GM18505 (cell line): ENCODE measurements at regions not wholly inside any gene's neighbourhood (a gene's known extent, or its start where the extent isn't known, plus 50 kb on each side); places are given as distances from the start of the nearest gene placed in this dataset.
"Not testable (repeated sequence)": the region's sequence is repeated elsewhere in the genome, so short reads cannot be mapped to it uniquely, and the experiment has no call there.

Experiments used
- ATAC-seq: cut with Tn5 transposase; IDR thresholded peaks from one replicate; pipeline ENCODE4 v1.9.1; 2021; ENCODE audit not compliant: unreplicated experiment
- POLR2A ChIP-seq: IDR thresholded peaks from 4 replicates; pipeline ENCODE4 v1.6.1; 2011; ENCODE audit warnings: borderline replicate concordance; ENCODE audit not compliant: insufficient read depth, insufficient read length; ENCODE audit errors: extremely low read depth

DNA sequence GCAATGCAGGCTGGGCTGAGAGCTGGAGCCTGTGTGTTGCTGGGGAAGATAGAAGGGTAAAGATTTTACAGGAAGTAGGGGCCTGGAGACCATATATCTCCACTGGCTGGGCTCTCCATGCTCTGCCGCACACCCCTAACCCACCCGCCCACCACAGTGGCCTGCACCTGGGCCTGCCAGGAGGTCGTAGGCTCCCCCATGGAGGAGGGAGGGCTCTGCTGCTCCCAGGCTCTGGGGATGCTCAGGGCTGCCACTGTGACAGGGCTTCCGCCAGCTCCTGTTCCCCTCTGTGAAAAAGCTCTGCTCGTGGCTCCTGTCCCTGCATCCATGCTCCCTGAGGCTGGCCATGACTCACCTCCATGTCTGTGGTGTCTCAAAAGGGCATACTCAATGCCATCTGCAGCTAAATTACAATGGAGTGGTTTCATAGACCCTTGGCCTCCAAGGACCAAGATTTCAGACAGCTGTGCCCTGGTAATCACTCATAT is 106.0 kb downstream of the CXCL12 start:
- TF ChIP-seq POLR2A, result no peak
- no peak for ATAC-seq

DNA sequence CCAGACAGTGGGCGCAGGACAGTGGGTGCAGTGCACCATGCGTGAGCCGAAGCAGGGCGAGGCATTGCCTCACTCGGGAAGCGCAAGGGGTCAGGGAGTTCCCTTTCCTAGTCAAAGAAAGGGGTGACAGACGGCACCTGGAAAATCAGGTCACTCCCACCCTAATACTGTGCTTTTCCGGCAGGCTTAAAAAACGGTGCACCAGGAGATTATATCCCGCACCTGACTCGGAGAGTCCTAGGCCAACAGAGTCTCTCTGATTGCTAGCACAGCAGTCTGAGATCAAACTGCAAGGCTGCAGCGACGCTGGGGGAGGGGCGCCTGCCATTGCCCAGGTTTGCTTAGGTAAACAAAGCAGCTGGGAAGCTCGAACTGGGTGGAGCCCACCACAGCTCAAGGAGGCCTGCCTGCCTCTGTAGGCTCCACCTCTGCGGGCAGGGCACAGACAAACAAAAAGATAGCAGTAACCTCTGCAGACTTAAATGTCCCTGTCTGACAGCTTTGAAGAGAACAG is 116.4 kb downstream of the CXCL12 start:
- ATAC-seq, result not testable (repeated sequence)

- no peak for ATAC-seq
- TF ChIP-seq POLR2A, result no peak
Measured at GRCh38 chr10:44267007-44267406, 117.9 kb downstream of the CXCL12 start.

DNA sequence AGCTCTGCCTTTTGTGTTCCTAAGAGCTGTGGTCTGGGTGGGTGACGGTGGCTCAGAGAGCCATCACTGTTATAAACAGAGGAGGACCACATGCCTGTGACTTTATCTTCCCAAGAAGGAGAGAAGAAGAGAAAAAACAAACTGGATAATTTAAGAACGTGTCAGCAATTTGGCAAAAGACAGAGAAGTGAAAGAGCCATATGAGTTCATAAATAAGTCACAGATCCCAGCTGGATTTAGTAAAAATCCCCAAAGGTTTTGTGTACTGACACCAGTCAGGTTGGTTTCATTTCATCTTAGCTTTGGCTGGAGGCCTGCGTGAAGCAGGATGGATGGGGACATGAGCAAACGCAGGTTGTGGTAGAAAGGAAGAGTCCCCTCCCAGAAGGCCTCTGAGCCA is 120.7 kb downstream of the CXCL12 start:
- ATAC-seq, result no peak
- no peak for TF ChIP-seq POLR2A

- TF ChIP-seq POLR2A, result no peak
- no peak for ATAC-seq
Measured at GRCh38 chr10:44263771-44264170, 121.1 kb downstream of the CXCL12 start.

- ATAC-seq, result no peak
- TF ChIP-seq POLR2A, result no peak
Measured at GRCh38 chr10:44262551-44263251, 122.2 kb downstream of the CXCL12 start.

DNA sequence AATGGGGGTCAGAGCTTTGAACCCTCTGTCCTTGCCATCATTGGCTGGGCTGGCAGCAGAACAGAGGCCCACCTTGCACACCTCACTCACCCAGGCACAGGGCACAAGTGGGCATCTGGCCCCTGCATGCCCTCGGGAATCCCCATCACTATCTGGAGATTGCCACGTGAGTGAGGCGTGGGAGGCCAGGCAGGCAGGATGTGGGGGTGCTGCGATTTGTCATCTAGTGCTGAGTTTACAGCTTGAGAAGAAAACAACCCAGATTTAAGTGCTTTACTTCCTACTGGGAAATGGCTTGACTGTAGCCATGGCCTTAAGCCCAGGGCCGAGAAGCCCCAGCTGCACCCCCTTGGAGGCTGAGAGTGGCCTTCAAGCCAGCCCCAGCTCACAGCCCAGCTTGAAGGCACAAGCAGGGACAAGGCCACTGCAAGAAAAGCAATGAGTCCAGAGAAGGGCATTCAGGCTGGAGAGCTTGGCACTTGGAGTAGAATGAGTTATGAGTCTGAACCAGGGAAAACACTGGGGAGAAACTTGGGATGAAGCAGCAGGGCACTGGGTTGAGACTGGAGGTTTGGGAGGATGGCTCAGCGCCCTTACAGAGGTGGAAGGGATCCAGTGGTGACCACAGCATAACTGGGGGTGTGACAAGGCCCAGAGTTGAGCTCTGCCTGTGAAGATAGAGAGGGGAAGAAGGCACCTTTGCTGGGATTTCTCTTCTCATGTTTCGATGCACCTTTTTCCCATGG is 123.0 kb downstream of the CXCL12 start:
- TF ChIP-seq POLR2A, result no peak
- no peak for ATAC-seq

DNA sequence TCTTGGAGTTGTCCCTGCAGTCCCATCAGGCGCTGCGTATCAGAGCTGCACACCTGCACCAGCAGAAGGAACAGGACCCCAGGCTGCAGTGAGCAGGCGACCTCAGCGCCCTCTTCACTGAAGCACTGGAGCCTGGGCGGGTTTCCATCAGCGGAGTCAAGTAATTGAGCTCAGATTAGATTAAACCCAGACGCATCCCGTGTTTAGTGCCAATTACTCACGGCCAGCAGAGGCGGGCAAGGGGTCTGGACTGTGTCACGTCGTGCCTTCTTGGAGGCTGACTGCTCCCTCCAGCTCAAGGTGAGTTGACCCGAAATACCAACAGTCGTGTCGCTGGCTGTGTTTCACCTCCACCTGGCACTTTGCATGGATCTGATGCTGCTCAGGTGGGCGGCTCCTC is 123.6 kb downstream of the CXCL12 start:
- no peak for TF ChIP-seq POLR2A
- ATAC-seq, result no peak

- ATAC-seq, result no peak
- no peak for TF ChIP-seq POLR2A
Measured at GRCh38 chr10:44260286-44260928, 124.5 kb downstream of the CXCL12 start.

- TF ChIP-seq POLR2A, result no peak
- ATAC-seq, result no peak
Measured at GRCh38 chr10:44259090-44259874, 125.6 kb downstream of the CXCL12 start.

DNA sequence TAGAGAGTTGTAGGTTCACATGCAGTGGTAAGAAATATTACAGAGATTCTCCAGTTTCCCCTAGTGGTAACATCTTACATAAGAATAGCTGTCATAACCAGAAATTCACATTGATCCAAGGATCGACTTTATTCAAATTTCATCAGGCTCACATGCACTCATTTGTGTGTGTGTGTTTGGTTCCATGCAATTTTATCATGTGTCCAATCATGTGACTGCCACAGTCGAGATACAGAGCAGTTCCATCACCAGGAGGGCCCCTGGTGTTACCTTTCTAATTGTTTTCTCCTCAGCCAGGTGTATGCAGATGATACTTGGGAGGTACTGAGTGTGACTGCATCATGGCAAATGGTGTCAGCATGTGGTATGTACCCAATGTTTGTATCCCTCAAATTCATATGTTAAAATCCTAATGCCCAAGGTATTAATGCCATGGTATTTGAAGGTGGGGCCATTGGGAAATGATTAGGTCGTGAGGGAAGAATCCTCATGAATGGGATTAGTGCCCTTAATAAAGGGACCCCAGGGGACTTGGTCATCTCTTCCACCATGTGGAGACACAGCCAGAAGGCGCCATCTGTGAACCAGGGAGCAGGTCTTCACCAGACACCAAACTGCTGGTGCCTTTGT is 126.3 kb downstream of the CXCL12 start:
- TF ChIP-seq POLR2A, result no peak
- ATAC-seq, result no peak

- ATAC-seq, result no peak
- no peak for TF ChIP-seq POLR2A
Measured at GRCh38 chr10:44258019-44258418, 126.9 kb downstream of the CXCL12 start.
